ENCODE measurements at regions not wholly inside any gene's neighbourhood (a gene's known extent, or its start where the extent isn't known, plus 50 kb on each side); places are given as distances from the start of the nearest gene placed in this dataset.

DNA sequence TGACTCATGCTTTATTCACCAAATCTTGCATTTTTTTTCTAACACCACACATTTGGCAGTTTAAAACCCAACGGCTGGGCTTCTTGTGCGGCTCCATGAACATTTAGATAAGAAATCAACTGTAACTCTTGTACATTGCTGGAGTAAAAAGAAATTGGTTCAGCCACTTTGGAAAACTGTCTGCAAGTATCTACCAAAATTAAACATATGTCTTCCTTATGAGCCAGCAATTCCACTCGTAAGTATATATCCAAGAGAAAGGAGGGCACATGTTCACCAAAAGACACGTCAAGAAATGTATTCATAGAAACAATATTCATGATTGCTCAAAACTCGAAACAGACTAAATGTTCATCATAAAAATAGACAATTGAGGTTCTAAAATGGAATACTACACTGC is 291.9 kb upstream of the POU1F1 start:
- dilution Hi-C loops (cut with MboI; ENCODE audit: extremely low pct_ligation_motif_present, low sequenced_read_pairs) (no loop called here), intact Hi-C loops (cut with micrococcal nuclease) (no loop called here)
- H3K4me2 ChIP-seq (ENCODE audit: insufficient read depth, low read length), result no peak overlapping the region
- DNase-seq (ENCODE audit: low read depth, low spot score), result no peak
- no peak for FAIRE-seq
- ChIA-PET POLR2A (no interaction called here), CTCF (no interaction called here)
- no peaks in the 10 kb centered on the region for H4K20me1 ChIP-seq (replicated peaks; ENCODE audit: control insufficient read depth, extremely low read depth, insufficient read depth, low read length)
- no peak overlapping the region for H2AFZ ChIP-seq (ENCODE audit: low read depth, low read length)
- H3K9me3 ChIP-seq (replicated peaks; ENCODE audit: control insufficient read depth, insufficient read depth, low read length), result no peaks in the 10 kb centered on the region
- H3K4me1 ChIP-seq (ENCODE audit: control insufficient read depth, extremely low read depth, insufficient read depth, low read length), result no peaks in the 10 kb centered on the region
- H3K27me3 ChIP-seq (ENCODE audit: control insufficient read depth in 2 of 2, insufficient read depth in 2 of 2, low read length in 2 of 2), result no peaks in the 10 kb centered on the region
- no peak overlapping the region for H3K9ac ChIP-seq (replicated peaks; ENCODE audit: extremely low read depth, insufficient read depth, low read length)
- no peak overlapping the region for H3K4me3 ChIP-seq (replicated peaks in 1 of 3; ENCODE audit: insufficient read depth in 1 of 3, low read depth in 1 of 3, low read length in 3 of 3)
- H3K27ac ChIP-seq (ENCODE audit: insufficient read depth, low read depth, low read length), result no peak overlapping the region
- TF ChIP-seq GATA2 (IDR thresholded peaks at IDR 0.05; ENCODE audit: insufficient read depth, insufficient read length, low read depth, low read length), result no peak
- TF ChIP-seq POLR2AphosphoS5 (IDR thresholded peaks at IDR 0.05; ENCODE audit: insufficient read depth, low read depth, low read length), result no peak
- TF ChIP-seq, protein P1, sequence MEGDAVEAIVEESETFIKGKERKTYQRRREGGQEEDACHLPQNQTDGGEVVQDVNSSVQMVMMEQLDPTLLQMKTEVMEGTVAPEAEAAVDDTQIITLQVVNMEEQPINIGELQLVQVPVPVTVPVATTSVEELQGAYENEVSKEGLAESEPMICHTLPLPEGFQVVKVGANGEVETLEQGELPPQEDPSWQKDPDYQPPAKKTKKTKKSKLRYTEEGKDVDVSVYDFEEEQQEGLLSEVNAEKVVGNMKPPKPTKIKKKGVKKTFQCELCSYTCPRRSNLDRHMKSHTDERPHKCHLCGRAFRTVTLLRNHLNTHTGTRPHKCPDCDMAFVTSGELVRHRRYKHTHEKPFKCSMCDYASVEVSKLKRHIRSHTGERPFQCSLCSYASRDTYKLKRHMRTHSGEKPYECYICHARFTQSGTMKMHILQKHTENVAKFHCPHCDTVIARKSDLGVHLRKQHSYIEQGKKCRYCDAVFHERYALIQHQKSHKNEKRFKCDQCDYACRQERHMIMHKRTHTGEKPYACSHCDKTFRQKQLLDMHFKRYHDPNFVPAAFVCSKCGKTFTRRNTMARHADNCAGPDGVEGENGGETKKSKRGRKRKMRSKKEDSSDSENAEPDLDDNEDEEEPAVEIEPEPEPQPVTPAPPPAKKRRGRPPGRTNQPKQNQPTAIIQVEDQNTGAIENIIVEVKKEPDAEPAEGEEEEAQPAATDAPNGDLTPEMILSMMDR (IDR thresholded peaks at IDR 0.05; ENCODE audit: extremely low read depth in 1 of 2, insufficient read depth in 1 of 2, low read depth in 1 of 2, low read length in 2 of 2), result no peak
- TF ChIP-seq, protein P2, sequence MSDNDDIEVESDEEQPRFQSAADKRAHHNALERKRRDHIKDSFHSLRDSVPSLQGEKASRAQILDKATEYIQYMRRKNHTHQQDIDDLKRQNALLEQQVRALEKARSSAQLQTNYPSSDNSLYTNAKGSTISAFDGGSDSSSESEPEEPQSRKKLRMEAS (IDR thresholded peaks at IDR 0.05; ENCODE audit: insufficient read depth, insufficient read length), result no peak
- no peak for TF ChIP-seq POLR2A (IDR thresholded peaks at IDR 0.05; ENCODE audit: low read depth, low read length)
- TF ChIP-seq FOS (IDR thresholded peaks at IDR 0.05; ENCODE audit: borderline replicate concordance, insufficient read depth, low read length), result no peak
- TF ChIP-seq JUN (IDR thresholded peaks at IDR 0.05; ENCODE audit: borderline replicate concordance, insufficient read depth, insufficient read length, low read depth), result no peak
- TF ChIP-seq EZH2 (IDR thresholded peaks at IDR 0.05; ENCODE audit: borderline replicate concordance, low read depth, low read length, severe bottlenecking), result no peak
- no peak for TF ChIP-seq MYC (IDR thresholded peaks at IDR 0.05; ENCODE audit: low read depth, low read length)
- no peaks in the 10 kb centered on the region for H3K79me2 ChIP-seq (ENCODE audit: control insufficient read depth, insufficient read depth, low read length)
- H3K9me1 ChIP-seq (replicated peaks; ENCODE audit: control insufficient read depth, extremely low read depth, insufficient read depth, low read length), result no peaks in the 10 kb centered on the region
- no TSS peak for BruUV-seq (replicated peaks)
- H3K36me3 ChIP-seq (ENCODE audit: control insufficient read depth in 2 of 2, extremely low read depth in 1 of 2, insufficient read depth in 2 of 2, low read length in 2 of 2), result no peaks in the 10 kb centered on the region
